Liver (tissue), 8 donors: ENCODE measurements at regions not wholly inside any gene's neighbourhood (a gene's known extent, or its start where the extent isn't known, plus 50 kb on each side); places are given as distances from the start of the nearest gene placed in this dataset.

Source experiments
- DNase-seq: peaks from one replicate; pipeline ENCODE4 v3.0.0-alpha.2; 2017; ENCODE audit warnings: low spot score
- H3K27ac ChIP-seq, 2 donors: one replicate each; pipeline ENCODE4 v1.7.0; 2013; ENCODE audit warnings: inconsistent platforms in 2 of 2, low read length in 2 of 2, control low read depth in 1 of 2, low read depth in 1 of 2, mild to moderate bottlenecking in 1 of 2
- H3K27me3 ChIP-seq, 4 donors: one replicate each; pipeline versions ENCODE4 v1.6.1 to v1.7.0; 2013; ENCODE audit warnings: low read length in 3 of 4, inconsistent platforms in 1 of 4, mild to moderate bottlenecking in 1 of 4, moderate library complexity in 1 of 4; ENCODE audit not compliant: control insufficient read depth in 4 of 4, insufficient read depth in 4 of 4
- H3K36me3 ChIP-seq, 4 donors: one replicate each; pipeline versions ENCODE4 v1.6.1 to v1.7.0; 2013; ENCODE audit warnings: low read length in 3 of 4, mild to moderate bottlenecking in 3 of 4, low read depth in 1 of 4, moderate library complexity in 1 of 4; ENCODE audit not compliant: control insufficient read depth in 4 of 4, insufficient read depth in 3 of 4
- H3K4me1 ChIP-seq, 4 donors: one replicate each; pipeline versions ENCODE4 v1.6.1 to v1.7.0; 2013; ENCODE audit warnings: low read length in 3 of 4, mild to moderate bottlenecking in 3 of 4, moderate library complexity in 1 of 4; ENCODE audit not compliant: control insufficient read depth in 4 of 4, insufficient read depth in 4 of 4
- H3K4me3 ChIP-seq, 3 donors: one replicate each; pipeline versions ENCODE4 v1.6.1 to v1.7.0; 2013; ENCODE audit warnings: low read length in 3 of 3, control low read depth in 1 of 3, low read depth in 1 of 3, mild to moderate bottlenecking in 1 of 3
- H3K9ac ChIP-seq, 2 donors: one replicate each; pipeline ENCODE4 v1.7.0; 2013; ENCODE audit warnings: low read length in 2 of 2, mild to moderate bottlenecking in 2 of 2, moderate library complexity in 2 of 2, control low read depth in 1 of 2, low read depth in 1 of 2
- H3K9me3 ChIP-seq, 4 donors: one replicate each; pipeline versions ENCODE4 v1.6.1 to v1.7.0; 2013; ENCODE audit warnings: low read length in 3 of 4; ENCODE audit not compliant: control insufficient read depth in 4 of 4
- ATF3 ChIP-seq: IDR thresholded peaks from 2 replicates; pipeline ENCODE4 v1.6.1; 2016; ENCODE audit warnings: antibody characterized with exemption
- CTCF ChIP-seq: fragments of 150-350 bp; IDR thresholded peaks from 2 replicates; pipeline ENCODE4 v1.5.1; 2017; ENCODE audit warnings: improper control_type of control experiment, low read depth, low read length; ENCODE audit not compliant: missing input control
- EGR1 ChIP-seq, 2 donors: IDR thresholded peaks; 2 replicates each; pipeline ENCODE4 v1.6.1; 2016 to 2018; ENCODE audit warnings: antibody characterized with exemption in 2 of 2, low read depth in 2 of 2
- FOXA1 ChIP-seq: IDR thresholded peaks from 2 replicates; pipeline ENCODE4 v1.6.1; 2016; ENCODE audit warnings: antibody characterized with exemption
- FOXA2 ChIP-seq: IDR thresholded peaks from 2 replicates; pipeline ENCODE4 v1.6.1; 2016; ENCODE audit warnings: antibody characterized with exemption
- GABPA ChIP-seq, 2 donors: IDR thresholded peaks in 1 of 2; conservative IDR thresholded peaks in 1 of 2; 2 replicates each; pipeline ENCODE4 v1.6.1; 2016; ENCODE audit warnings: antibody characterized with exemption in 2 of 2, mild to moderate bottlenecking in 1 of 2, moderate library complexity in 1 of 2
- HNF4A ChIP-seq, 2 donors: conservative IDR thresholded peaks; 2 replicates each; pipeline ENCODE4 v1.6.1; 2016; ENCODE audit warnings: antibody characterized with exemption in 2 of 2, mild to moderate bottlenecking in 2 of 2
- HNF4G ChIP-seq: IDR thresholded peaks from 2 replicates; pipeline ENCODE4 v1.6.1; 2016; ENCODE audit warnings: antibody characterized with exemption
- JUND ChIP-seq, 2 donors: IDR thresholded peaks; 2 replicates each; pipeline ENCODE4 v1.6.1; 2016; ENCODE audit warnings: antibody characterized with exemption in 2 of 2
- MAX ChIP-seq: IDR thresholded peaks from 2 replicates; pipeline ENCODE4 v1.6.1; 2016; ENCODE audit warnings: antibody characterized with exemption
- NR2F2 ChIP-seq: IDR thresholded peaks from 2 replicates; pipeline ENCODE4 v1.6.1; 2016; ENCODE audit warnings: antibody characterized with exemption
- RAD21 ChIP-seq, 2 donors: IDR thresholded peaks; 2 replicates each; pipeline ENCODE4 v1.6.1; 2016; ENCODE audit warnings: antibody characterized with exemption in 2 of 2, mild to moderate bottlenecking in 2 of 2
- REST ChIP-seq: IDR thresholded peaks from 2 replicates; pipeline ENCODE4 v1.6.1; 2016; ENCODE audit warnings: antibody characterized with exemption, mild to moderate bottlenecking
- RXRA ChIP-seq, 2 donors: IDR thresholded peaks; 2 replicates each; pipeline ENCODE4 v1.6.1; 2017 to 2018; ENCODE audit warnings: antibody characterized with exemption in 2 of 2, mild to moderate bottlenecking in 1 of 2
- SP1 ChIP-seq: IDR thresholded peaks from 2 replicates; pipeline ENCODE4 v1.6.1; 2018; ENCODE audit warnings: antibody characterized with exemption, mild to moderate bottlenecking
- TAF1 ChIP-seq: conservative IDR thresholded peaks from 2 replicates; pipeline ENCODE4 v1.6.1; 2016; ENCODE audit warnings: antibody characterized with exemption, mild to moderate bottlenecking
- YY1 ChIP-seq: IDR thresholded peaks from 2 replicates; pipeline ENCODE4 v1.6.1; 2016; ENCODE audit warnings: antibody characterized with exemption, mild to moderate bottlenecking
- ZBTB33 ChIP-seq: IDR thresholded peaks from 2 replicates; pipeline ENCODE4 v1.6.1; 2016; ENCODE audit warnings: antibody characterized with exemption
- WGBS: extraction: QIAGEN DNeasy Blood & Tissue Kit; methylation state at CpG from one replicate; pipeline ENCODE4 v1.1.7; 2013; 5-methylcytosine and 5-hydroxymethylcytosine counted together
- donor health status: healthy.
- donor health status: healthy.
- donor health status: healthy.
- donor health status: healthy.
- donor health status: healthy.

GRCh38 chr6:43843669-43844171 is 73.7 kb downstream of the VEGFA start:
- 97% methylated on average over 4 of the region's 4 CpGs for WGBS
- Histone ChIP-seq H3K27ac (no peak overlapping the region), H3K27me3 (no peaks in the 10 kb centered on the region), H3K36me3 (no peaks in the 10 kb centered on the region), H3K4me1 (peaks cover 2 to 3% (median 2%) of the 10 kb centered on the region in 4 donors), H3K9ac (no peak overlapping the region), H3K9me3 (no peaks in the 10 kb centered on the region), H3K4me3 (no peak overlapping the region)
- no peak for DNase-seq
- TF ChIP-seq CTCF (no peak), FOXA1 (no peak), YY1 (no peak), ZBTB33 (no peak)

GRCh38 chr6:43843097-43843645 is 73.2 kb downstream of the VEGFA start:
- Histone ChIP-seq H3K27ac (no peak overlapping the region), H3K4me3 (no peak overlapping the region), H3K36me3 (no peaks in the 10 kb centered on the region), H3K9ac (no peak overlapping the region), H3K9me3 (no peaks in the 10 kb centered on the region), H3K27me3 (no peaks in the 10 kb centered on the region), H3K4me1 (peaks cover 2 to 8% (median 7%) of the 10 kb centered on the region in 4 donors)
- TF ChIP-seq CTCF, result no peak
- no peak for TF ChIP-seq NR2F2
- no peak for TF ChIP-seq MAX
- no peak for TF ChIP-seq HNF4A (conservative IDR thresholded peaks at IDR 0.05)
- TF ChIP-seq TAF1, result no peak
- TF ChIP-seq YY1, result no peak
- TF ChIP-seq RXRA (IDR thresholded peaks at IDR 0.05), result no peak
- no peak for TF ChIP-seq SP1
- TF ChIP-seq ZBTB33, result no peak
- no peak for TF ChIP-seq RAD21 (IDR thresholded peaks at IDR 0.05)
- no peak for TF ChIP-seq EGR1 (IDR thresholded peaks at IDR 0.05; ENCODE audit: low read depth in 2 of 2)
- TF ChIP-seq FOXA2, result no peak
- no peak for TF ChIP-seq REST
- no peak for TF ChIP-seq ATF3
- no peak for TF ChIP-seq FOXA1
- no peak for TF ChIP-seq GABPA (IDR thresholded peaks at IDR 0.05 in 1 of 2, conservative IDR thresholded peaks at IDR 0.05 in 1 of 2)
- TF ChIP-seq HNF4G, result no peak
- no peak for TF ChIP-seq JUND (IDR thresholded peaks at IDR 0.05)
- DNase-seq, result no peak
- 74% methylated on average over 5 of the region's 5 CpGs for WGBS
